ENCODE measurements at regions not wholly inside any gene's neighbourhood (a gene's known extent, or its start where the extent isn't known, plus 50 kb on each side); places are given as distances from the start of the nearest gene placed in this dataset.

DNA sequence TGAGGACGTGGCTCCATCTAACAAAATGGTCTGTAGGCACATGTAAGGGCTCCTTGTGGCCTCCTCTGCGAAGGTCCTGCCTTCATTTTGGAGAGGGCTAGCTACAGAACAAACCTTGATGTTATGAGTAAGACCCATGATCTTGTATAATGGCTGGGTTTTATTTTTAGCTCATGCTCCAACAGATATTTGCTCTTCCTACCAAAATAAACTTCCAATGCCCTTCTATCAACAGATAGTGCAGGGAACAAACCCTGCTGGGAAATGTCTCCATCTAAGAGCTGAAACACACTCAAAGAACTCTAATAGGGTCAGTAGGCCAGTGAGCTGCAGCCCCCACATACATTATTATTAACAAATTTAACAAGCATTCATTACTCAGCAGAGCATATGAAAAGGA is 189.5 kb downstream of the LURAP1L start:
- 67 to 80% methylated on average over 2 of the region's 2 CpGs for WGBS, 2 donors (ENCODE audit: low coverage in 1 of 2)
- Histone ChIP-seq H3K36me3 (no peaks in the 10 kb centered on the region), H3K9me3 (no peaks in the 10 kb centered on the region), H3K27me3 (no peaks in the 10 kb centered on the region), H3K27ac (peak overlapping the region in 1 of 4 donors; percentile 20), H3K4me3 (no peak overlapping the region), H3K4me1 (no peaks in the 10 kb centered on the region)
- no peak for DNase-seq
- intact Hi-C loops (cut with DNase I; ENCODE audit: low total_unique reads) (no loop called here), in situ Hi-C loops (cut with MboI; ENCODE audit: low pct_ligation_motif_present in 1 of 4, low pct_unique_long_range_greater_than_20kb in 1 of 4, low sequenced_read_pairs in 3 of 4) (no loop called here)
- TF ChIP-seq EP300 (IDR thresholded peaks at IDR 0.05; ENCODE audit: low read depth), result no peak
- TF ChIP-seq CTCF (IDR thresholded peaks at IDR 0.05), result no peak
- no peak for TF ChIP-seq POLR2AphosphoS5 (IDR thresholded peaks at IDR 0.05)
- TF ChIP-seq POLR2A (IDR thresholded peaks at IDR 0.05), result no peak

- H3K4me1 ChIP-seq, result no peaks in the 10 kb centered on the region
- H3K4me3 ChIP-seq, result no peak overlapping the region
- in situ Hi-C loops (cut with MboI; ENCODE audit: low pct_ligation_motif_present in 1 of 4, low pct_unique_long_range_greater_than_20kb in 1 of 4, low sequenced_read_pairs in 3 of 4) (no loop called here), intact Hi-C loops (cut with DNase I; ENCODE audit: low total_unique reads) (no loop called here)
- no peak overlapping the region for H3K27ac ChIP-seq
- H3K36me3 ChIP-seq, result no peaks in the 10 kb centered on the region
- 38% methylated on average over 1 of the region's 1 CpG; no CpG with 5 or more reads in 1 of the 2 donors for WGBS, 2 donors (ENCODE audit: low coverage in 1 of 2)
- DNase-seq, result no peak
- no peaks in the 10 kb centered on the region for H3K9me3 ChIP-seq
- TF ChIP-seq POLR2A (IDR thresholded peaks at IDR 0.05) (no peak), POLR2AphosphoS5 (IDR thresholded peaks at IDR 0.05) (no peak), CTCF (IDR thresholded peaks at IDR 0.05) (no peak), EP300 (IDR thresholded peaks at IDR 0.05; ENCODE audit: low read depth) (no peak)
- H3K27me3 ChIP-seq, result no peaks in the 10 kb centered on the region
These were observed 190.5 kb downstream of the LURAP1L start for GRCh38 chr9:12965303-12965702.

DNA sequence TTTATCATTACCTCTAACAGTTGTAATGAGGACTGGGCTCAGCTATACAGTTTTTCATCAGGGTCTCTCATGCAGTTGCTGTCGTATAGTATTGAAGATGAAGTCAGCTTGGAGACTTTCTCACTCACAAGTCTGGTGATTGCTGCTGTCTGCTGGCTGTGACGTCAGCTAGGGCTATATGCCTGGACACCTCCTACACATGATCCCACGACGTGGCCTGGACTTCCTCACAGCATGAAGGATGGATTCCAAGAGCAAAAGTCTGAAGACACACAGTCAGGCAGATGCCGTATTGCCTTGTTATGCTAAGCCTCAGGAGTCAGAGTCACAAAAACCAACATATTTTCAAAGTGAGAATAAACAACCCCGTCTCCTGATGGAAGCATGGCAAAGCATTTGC is 193.3 kb downstream of the LURAP1L start:
- no peaks in the 10 kb centered on the region for H3K9me3 ChIP-seq
- no peaks in the 10 kb centered on the region for H3K36me3 ChIP-seq
- intact Hi-C loops (cut with DNase I; ENCODE audit: low total_unique reads), result no loop called here
- no peak overlapping the region for H3K4me3 ChIP-seq
- no peaks in the 10 kb centered on the region for H3K27me3 ChIP-seq
- WGBS, 2 donors (ENCODE audit: low coverage in 1 of 2), result 71 to 82% methylated on average over 6 of the region's 6 CpGs
- in situ Hi-C loops (cut with MboI; ENCODE audit: low pct_ligation_motif_present in 1 of 4, low pct_unique_long_range_greater_than_20kb in 1 of 4, low sequenced_read_pairs in 3 of 4), result no loop called here
- peaks cover 0 to 2% (median 0%) of the 10 kb centered on the region in 4 donors for H3K4me1 ChIP-seq
- no peak overlapping the region for H3K27ac ChIP-seq
- TF ChIP-seq POLR2A (IDR thresholded peaks at IDR 0.05) (no peak), CTCF (IDR thresholded peaks at IDR 0.05) (no peak), EP300 (IDR thresholded peaks at IDR 0.05; ENCODE audit: low read depth) (no peak), POLR2AphosphoS5 (IDR thresholded peaks at IDR 0.05) (no peak)
- no peak for DNase-seq

DNA sequence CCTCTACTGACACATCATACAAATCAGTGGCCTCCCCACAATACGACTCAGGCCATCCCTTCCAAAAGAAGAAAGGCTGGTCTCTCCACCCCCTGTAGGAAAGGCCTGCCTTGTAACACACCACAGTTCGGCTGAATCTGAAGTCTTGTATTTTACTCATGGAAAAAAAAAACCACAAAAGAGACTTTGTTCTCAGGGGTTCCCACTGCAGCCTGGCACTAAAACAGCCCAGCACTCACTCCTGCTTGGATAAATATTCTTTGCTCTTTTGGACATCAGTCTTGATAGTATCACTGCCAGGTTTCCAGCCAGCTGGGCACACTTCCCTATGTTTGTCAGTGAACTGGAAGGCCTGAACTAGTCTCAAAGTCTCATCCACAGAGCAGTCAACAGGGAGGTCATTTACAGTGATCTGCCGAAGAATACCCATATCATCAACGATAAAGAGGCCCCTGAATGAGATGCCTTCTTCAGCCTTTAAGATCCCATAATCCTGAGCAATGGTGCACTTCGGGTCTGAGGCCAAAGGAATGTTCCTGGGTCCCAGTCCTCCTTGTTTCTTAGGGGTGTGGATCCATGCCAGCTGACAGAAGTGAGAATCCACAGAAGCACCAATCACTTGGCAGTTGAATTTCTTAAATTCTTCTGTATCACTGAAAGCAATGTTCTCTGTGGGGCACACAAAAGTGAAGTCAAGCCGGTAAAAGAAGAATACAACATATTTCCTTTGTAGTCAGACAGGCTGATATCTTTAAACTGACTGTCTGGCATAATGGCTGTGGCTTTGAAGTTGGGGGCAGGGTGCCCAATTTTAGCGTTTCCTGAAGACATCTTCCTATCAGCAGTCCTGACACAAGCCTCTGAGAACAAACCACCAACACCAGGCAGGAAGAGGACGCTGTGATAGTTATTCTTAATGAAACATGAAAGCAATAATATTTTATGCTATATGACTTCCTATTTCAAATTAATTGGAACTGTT is 198.1 kb downstream of the LURAP1L start:
- H3K4me3 ChIP-seq, result no peak overlapping the region
- H3K4me1 ChIP-seq, result peaks cover 0 to 16% (median 1%) of the 10 kb centered on the region in 4 donors
- DNase-seq, result peak; percentile 20
- H3K9me3 ChIP-seq, result no peaks in the 10 kb centered on the region
- intact Hi-C loops (cut with DNase I; ENCODE audit: low total_unique reads), result no loop called here
- no peaks in the 10 kb centered on the region for H3K27me3 ChIP-seq
- TF ChIP-seq EP300 (IDR thresholded peaks at IDR 0.05; ENCODE audit: low read depth) (no peak), POLR2A (IDR thresholded peaks at IDR 0.05) (no peak), POLR2AphosphoS5 (IDR thresholded peaks at IDR 0.05) (peak; percentile 7 to 34 (median 20)), CTCF (IDR thresholded peaks at IDR 0.05) (no peak)
- 25 to 27% methylated on average over 2 to 8 of the region's 8 CpGs for whole genome bisulfite sequencing, 2 donors (ENCODE audit: low coverage in 1 of 2)
- peak overlapping the region; percentile 21 to 62 (median 54) for H3K27ac ChIP-seq
- in situ Hi-C loops (cut with MboI; ENCODE audit: low pct_ligation_motif_present in 1 of 4, low pct_unique_long_range_greater_than_20kb in 1 of 4, low sequenced_read_pairs in 3 of 4), result no loop called here
- H3K36me3 ChIP-seq, result no peaks in the 10 kb centered on the region
